HG03175 (cell line): ENCODE measurements at regions not wholly inside any gene's neighbourhood (a gene's known extent, or its start where the extent isn't known, plus 50 kb on each side); places are given as distances from the start of the nearest gene placed in this dataset.

Experiments used
- ATAC-seq: cut with Tn5 transposase; IDR thresholded peaks from one replicate; pipeline ENCODE4 v1.9.1; 2021; ENCODE audit warnings: mild to moderate bottlenecking, moderate library complexity; ENCODE audit not compliant: unreplicated experiment

DNA sequence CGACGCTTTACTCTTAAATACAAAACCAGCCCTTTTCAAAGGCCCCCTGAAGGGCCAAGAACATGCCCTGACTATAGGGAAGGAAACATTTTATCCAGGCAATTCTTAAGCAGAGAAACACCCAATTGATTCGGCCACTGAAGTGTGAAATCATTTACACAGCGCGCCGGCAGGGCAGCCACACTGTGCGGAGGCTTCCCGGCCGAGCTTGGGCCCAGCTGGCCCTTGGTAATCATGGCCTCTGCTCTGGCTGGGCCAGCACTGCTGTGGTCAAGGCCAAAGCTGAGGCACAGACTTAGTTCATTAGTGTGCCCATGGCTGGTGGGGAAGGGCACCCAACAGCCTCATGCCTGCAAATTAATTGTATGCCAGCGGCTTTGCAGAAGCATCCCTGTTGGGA is 143.7 kb upstream of the HABP2 start:
- no peak for ATAC-seq

DNA sequence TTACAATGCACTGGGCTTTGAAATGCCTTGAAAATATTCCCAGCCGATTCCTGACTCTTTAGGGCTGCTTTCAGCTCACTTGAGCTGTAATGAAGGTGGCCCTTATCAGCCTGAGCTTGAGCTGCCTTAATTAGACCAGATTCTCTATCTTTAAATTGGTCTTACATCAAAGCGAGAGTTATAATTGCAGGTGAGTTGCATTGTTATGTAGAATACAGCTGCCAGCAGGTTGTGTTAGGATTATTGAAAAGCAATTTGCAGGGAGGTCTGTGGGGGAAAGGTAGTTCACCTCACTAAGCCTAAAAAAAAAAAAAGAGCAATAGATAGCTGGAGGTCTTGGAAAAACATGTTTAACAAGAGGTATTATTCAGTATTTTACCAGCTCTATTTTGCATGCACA is 142.2 kb upstream of the HABP2 start:
- no peak for ATAC-seq

DNA sequence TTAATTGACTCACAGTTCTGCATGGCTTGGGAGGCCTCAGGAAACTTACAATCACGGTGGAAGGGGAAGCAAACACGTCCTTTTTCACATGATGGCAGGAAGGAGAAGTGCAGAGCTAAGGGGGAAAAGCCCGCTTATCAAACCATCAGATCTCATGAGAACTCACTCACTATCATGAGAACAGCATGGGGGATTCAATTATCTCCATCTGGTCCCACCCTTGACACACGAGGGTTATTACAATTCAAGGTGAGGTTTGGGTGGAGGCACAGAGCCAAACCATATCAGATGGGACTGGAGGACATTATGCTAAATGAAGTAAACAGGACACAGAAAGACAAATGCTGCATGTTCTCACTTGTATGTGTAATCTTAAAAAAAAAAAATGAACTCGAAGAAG is 141.4 kb upstream of the HABP2 start:
- no peak for ATAC-seq

DNA sequence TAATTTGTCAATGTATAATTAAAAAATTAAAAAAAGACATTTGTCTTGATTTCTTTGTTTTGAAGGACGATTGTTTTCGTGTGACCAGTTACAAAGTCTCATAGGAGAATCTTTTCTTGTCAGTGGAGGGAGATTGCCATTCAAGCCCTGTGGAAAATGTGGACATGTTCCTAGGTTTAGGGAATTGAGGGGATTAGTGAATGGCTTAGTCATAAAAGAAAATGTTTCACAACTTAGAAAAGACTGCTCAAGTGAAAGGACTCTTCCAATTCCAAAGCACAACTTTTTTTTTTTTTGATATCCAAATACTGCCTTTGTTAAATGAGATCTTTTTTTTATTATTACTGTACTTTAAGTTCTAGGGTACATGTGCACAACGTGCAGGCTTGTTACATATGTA is 140.7 kb upstream of the HABP2 start:
- no peak for ATAC-seq

DNA sequence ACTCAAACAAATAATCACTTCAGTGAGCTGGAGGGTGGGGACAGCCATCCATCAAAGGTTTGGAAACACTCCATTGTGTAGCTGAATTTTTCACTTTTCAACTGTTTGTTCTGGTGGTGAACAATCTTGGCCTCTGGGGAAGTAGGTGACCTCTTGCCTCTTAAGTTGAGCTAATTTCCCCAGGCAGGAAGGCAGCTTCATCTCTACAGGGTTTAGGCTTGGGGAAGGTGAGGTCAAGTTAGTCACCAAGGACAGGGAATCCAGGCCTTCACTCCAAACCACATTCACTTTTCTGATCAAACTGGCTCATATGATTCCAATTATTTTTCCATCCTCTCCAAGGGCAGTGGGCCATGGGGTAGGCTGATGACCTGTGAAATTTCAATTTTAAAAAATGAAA is 138.3 kb upstream of the HABP2 start:
- no peak for ATAC-seq

DNA sequence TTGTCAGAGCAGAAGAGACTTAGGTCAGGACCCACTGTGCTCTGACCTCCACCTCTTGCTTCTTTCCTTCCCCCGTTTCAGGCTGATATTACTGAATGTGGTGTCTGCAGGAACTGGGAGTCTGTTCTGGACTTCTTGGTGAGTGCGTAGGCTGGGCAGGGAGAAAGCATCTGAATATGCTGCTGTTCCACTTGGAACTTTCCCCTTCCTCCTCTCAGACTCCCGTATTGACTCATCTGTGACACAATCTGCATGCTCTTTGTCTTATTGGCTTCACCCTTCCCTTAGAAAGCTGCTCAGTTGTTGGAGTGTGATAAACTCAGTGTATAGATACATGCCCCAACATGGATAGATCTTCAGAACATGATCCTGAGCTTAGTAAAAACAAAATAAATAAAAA is 137.6 kb upstream of the HABP2 start:
- ATAC-seq: no peak

DNA sequence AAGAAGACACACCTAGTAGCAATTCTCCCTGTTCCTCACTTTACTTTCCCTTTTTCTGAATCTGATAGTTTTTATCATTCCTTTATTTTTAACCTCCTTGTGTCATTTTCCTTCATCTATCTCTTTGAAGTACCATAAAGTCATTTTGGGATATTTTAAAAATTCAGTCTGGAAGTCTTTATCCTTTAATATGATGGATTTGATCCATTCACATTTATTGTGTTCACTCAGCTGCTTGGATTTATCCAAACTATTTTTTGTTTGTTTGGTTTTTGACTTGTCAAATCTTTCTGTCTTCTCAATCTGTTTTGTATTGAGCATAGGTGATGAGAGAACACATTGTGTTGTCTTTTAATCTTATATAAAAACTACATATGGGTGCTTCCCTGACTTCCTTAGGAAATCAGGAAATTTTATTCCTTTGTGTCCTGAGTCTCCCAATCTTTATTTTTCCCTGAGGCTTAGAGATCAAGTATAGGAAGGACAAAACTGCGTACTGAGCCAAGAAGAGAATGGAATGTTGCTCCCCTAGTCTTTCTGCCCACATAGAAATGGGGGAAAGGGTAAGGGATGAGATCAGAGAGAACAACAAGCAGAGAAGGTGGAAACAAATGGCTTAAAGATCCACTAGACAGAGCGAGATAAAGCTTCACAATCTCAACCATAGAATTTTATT is 132.7 kb upstream of the HABP2 start:
- no peak for ATAC-seq

DNA sequence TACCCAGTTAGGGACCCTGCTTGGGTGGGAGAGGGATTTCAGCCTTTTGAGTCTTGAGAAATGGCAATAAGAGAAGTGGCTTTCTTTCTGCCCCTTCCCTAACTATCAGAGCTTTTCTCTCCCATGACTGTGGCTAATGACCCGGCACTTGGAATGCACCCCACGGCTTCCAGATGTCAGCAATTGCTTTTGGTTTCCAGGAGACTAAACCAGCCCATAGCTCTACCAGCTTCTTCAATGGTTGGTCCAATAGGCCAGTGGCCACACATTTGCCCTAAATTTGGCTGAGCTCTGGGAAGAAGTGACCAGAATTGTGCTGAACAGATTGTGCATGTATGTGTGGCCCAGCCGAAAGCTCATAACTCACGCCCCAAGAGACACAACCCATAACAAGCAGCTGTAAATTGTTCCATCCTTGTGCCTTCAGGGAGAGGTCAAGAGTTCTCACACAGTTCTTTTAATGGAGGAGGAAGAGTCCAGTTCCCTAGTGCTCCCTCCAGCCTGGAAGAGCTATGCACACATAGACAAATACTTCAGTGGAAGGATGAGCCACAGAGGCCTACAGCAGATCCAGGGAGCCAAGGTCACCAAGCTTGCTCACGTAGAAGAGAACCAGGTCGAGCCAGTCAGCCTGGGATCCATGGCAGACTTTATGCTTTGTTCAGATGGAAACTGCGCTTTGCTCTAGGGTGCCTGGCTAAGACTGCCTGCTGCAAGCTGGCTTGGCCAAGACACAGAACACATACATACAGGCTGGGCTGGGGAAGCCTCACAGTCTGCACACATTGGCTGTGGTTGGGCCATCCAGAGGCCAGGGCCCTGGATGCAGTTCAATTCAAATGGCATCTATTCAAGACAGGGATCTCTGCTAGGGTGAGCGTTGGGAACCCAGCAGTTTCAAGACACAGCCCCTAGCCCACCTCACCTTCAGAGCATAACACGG is 131.8 kb upstream of the HABP2 start:
- ATAC-seq: no peak

DNA sequence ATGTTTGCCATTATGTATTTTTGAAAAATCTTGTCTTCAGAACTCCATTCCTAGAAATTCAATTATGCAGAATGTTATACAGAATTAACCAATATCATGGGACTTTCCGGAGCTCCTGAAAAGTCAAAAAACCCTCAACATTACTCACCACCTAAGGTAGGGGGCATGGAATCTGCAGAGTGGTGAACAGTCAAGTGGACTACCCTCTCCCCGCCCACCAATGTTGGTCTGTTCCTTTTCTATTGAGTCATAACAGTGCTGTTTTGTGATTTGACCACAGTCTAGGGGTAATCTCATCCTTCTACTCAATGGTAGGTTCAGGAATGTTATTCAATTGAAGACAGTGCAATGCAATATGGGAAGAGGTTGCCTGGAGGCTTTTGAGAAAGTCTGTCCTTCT is 130.5 kb upstream of the HABP2 start:
- ATAC-seq: no peak

DNA sequence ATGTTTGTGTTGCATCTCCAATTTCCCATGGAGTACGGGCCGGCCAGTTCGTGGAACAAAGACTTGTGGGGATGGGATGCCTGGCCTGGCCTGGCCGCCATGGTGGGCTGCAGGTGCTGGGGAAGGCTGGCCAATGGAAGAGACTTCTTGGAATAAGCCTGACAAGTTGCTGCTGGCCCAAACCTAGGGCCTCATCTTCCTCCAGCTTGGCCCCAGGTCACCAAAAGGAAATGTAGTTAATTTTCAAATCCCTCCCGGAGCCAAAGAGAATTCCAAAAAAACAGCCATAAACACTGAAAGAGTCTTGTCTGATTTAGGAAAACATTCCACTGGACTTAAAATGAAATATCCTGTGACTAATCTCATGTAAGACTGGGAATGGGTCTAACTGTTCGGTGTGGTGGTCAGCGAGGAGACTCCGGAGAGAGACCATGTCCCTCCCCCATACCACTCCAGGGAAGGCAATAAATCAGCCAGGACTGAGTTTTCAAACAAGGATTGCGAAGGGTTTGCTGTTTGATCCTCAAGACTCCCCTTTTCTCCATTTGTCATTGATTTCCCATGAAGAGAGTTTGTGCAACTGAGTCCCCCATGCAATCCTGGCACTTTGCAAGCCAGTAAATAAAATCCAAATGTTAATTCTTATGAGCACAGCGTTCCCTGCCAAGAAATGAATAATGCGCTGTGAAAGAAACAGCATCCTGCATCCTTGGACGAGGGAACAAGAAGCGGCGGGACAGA is 128.7 kb upstream of the HABP2 start:
- ATAC-seq: no peak

DNA sequence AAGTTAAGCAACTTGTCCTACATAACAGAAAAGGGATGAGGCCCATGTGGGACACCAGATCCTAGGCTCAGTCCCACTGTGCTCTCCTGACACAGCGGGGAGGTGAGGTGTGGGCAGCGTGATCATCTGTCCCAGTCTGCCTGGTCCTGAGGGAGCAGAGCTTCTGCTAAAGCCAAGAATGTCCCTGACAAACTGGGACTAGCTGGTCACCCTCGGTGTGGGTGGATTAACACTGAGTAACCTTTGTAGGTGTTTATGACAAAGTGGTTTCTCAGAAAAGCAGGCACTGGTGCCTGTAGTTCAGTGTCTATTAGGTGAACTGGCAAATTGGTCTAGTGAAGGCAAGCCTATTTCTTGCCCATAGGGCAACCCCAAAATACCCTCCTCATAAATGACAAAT is 127.8 kb upstream of the HABP2 start:
- no peak for ATAC-seq

DNA sequence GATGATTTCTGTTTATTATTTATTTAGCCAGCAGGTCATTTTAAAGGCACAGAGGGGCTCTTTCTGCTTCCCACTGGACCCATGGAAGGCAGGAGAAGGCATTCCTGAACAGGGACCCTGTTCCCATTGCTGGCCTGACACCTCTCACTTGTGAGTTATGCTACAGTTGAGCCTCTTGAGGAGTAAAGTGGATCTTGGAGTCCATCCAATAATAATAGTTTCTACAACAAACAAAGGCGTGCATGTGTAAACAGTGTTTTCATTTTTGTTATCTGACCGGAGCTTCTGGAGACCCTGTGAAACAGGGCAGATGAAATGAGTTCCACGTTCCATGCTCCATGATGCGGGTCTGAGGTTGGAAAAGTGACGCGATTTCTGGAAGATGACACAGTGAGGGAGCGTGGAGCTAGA is 127.3 kb upstream of the HABP2 start:
- no peak for ATAC-seq

DNA sequence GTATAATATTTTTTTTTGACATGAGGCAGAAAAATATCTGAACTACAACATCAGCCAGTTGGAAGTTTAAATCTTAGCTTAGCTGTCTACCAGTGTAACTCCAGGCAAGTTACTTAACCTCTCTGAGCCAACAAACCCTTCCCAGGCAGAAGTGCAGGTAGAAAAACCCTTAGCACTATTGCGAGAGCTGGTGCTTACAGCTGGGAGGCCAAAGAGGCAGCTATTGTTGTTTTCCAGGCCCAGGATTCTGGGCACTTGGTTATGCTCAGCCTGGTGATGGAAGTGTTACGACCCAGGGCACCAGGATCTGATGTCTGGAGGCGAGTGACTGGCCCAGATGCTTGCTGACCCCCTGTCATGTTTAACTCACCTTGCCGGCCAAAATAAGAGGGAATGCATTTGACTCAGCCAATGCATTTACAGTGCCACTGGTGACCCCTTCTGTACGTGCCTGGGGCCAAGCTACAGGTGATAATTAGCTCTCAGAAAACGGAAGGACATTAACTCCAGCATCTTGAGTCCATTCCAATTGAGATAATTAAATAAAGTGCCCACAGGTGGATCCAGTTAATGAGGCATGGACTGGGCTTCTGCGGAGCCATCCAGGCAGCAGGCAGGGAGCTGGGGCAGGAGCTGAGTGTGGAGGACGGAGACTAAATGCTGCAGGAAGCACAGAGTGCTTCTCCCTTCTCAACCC is 126.5 kb upstream of the HABP2 start:
- ATAC-seq: no peak

DNA sequence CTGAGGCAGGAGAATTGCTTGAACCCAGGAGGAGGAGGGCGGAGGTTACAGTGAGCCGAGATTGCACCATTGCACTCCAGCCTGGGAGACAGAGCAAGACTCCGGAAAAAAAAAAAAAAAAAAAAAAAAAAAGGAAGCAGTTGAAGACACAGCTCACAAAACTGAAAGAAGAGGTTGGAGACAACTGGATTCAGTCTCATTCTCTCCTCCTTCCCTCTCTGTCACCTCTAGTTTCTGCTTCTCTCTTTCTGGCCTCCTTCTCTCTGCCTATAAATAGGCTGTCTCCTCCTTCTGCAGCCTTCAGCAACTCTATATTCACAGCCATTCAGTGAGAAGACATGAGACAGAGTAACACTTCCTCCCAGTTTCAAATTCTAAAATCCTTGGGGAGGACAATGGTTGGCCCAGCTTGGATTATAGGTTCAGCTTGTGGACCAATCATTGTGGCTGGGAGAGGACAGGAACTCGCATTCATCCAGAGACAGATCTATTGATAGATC is 125.6 kb upstream of the HABP2 start:
- ATAC-seq: no peak

DNA sequence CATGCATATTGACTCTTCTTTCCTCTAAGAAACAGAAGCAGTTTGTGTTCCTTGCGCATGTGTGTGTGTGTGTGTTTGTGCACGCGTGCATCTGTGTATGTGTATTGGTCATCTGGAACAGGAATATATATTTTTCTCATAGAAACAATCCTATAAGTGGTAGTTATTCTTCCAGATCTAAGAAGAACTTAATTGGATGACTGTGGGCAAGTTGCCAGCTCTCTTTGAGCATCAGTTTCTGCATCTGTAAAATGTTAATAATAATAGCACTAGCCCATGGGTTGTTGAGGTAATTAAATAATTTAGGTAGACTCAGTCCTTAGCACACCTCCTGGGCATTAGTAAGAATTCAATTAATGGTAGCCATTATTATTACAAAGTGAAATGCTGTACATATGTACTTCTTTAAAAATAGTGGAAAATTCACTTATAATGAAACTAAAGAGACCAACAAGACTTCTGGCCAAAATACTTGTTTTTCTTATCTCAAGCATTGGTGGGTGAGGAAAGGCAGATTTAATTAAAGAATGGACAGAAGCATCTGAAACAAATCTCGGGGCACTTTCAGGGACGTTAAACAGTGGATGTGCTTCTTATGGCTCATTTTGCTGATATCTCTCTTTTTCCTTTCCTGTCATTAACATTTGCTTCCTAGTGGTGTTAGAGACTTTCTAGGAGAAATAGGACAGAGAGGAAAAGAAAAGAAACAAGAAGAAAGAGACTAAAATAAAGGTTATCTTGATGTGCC is 124.9 kb upstream of the HABP2 start:
- ATAC-seq: no peak

DNA sequence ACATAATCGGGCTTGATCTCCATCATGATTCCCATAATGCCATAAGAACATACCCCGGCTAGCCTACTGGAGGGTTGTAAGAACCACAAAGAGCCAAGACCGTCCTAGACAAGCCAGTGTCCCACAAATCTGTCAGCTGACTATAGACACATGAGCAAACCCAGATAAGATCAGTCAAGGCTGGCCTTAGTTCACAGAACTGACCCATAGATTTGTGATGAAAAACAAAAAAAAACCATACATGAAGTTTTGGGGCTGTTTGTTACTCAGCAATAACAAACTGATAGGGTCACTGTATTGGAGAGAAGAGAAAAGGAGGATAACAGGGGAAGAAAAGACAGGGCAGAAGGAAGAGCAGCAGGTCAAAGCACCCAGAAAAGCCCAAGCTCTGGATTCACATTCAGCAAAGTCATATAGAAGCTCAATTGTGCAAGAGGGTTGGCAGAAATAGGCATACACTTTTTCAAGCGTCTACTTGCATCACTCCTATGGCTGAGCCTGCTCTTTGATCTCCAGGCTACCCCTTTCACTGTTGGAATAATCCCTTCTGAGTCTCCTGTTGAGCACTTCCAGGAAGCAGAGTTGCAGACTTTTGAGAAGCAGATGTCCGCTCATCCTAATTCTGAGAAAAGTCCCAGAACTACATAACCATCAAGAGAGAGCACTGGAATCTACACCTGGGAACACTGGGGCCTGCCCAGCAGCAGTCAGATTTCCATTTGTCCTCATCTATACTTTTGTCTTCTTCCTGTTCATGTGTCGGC is 122.0 kb upstream of the HABP2 start:
- ATAC-seq: no peak

DNA sequence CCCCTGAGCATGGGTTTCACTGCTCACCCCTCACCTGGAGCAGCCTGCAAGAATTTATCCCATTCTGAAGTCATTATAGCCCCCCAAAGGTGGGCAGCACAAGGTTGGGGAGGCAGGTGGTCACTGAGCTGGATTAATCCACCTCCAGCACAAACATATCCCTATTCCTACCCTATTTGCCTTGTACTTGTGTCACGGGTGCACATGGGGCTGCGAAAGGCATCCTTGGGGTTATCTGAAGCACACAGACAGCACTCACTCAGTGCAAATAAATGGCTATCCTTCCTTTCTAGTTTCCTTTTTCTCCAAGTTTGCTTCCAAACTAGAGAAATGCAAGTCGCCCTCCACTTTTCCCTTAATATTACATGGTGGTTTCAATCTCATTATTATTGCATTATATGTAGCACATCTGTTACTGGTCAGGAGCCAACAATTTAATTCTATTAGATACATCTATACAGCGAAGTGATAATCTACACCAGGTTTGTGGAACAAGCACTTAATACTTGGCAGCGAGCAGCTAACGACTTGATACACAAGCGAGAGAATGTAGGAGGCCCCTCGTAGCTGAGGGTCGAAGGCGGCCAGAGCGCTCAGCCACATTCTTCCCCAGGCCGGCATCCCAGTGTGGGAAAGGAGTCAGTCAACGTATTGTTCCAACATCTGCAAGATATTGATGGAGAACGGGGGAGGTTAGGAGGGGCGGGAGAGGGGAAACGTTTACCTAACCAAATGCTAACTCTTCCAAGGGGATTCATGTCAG is 121.3 kb upstream of the HABP2 start:
- no peak for ATAC-seq

DNA sequence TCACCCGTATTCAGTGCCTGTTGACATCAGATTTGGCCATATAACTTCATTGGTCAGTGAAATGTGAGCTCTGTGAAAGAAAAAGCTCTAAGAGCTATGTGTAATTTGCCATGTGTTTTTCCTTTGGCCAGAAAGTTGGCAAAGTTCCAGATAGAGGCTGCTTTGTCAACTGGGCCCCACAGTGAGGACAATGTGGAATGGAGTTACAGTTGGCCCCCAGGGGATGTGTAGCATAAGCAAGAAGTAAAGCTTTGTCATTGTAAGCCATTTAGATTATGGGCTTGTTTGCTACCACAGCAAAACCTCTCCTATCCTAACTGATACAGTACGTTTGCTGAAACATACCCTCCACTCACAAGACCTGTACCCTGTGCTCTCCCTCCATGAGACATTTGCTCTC is 119.1 kb upstream of the HABP2 start:
- no peak for ATAC-seq

DNA sequence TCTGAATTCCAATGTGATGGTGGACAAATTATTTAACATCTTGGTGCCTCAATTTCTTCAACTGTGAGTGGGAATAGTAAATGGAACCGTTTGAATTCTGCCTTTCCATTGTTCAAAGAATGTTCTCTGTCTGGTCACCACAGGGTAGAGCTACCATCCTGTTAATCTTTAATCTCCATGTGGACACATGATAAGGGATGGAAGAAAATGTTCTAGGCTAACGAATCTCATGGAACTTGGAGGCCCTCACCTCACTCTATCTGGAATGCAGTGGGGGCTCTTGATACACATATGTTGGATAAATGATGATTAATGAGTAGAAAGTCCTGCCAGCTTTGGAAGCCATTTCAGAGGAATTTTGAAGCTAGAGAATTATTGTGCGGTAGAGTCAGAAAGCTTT is 118.5 kb upstream of the HABP2 start:
- ATAC-seq: no peak
